ENCODE measurements at regions not wholly inside any gene's neighbourhood (a gene's known extent, or its start where the extent isn't known, plus 50 kb on each side); places are given as distances from the start of the nearest gene placed in this dataset.

- H3K27me3 ChIP-seq, result no peaks in the 10 kb centered on the region
- 74 to 81% methylated on average over 5 of the region's 5 CpGs for WGBS, 2 donors (ENCODE audit: low coverage in 1 of 2)
These were observed 440.3 kb upstream of the AADAT start for GRCh38 chr4:170529748-170530722.

GRCh38 chr4:170526471-170526870, 436.7 kb upstream of the AADAT start:
- Histone ChIP-seq H3K27ac (no peak overlapping the region), H3K4me1 (no peaks in the 10 kb centered on the region), H3K36me3 (no peaks in the 10 kb centered on the region), H3K27me3 (no peaks in the 10 kb centered on the region), H3K4me3 (no peak overlapping the region), H3K9me3 (no peaks in the 10 kb centered on the region)
- 33 to 53% methylated on average over 1 of the region's 1 CpG for WGBS, 2 donors (ENCODE audit: low coverage in 1 of 2)
- no peak for ATAC-seq
- TF ChIP-seq POLR2AphosphoS5 (IDR thresholded peaks at IDR 0.05), result no peak
- TF ChIP-seq EP300 (IDR thresholded peaks at IDR 0.05), result no peak

More at GRCh38 chr4:170529748-170530722, 440.3 kb upstream of the AADAT start:
- Histone ChIP-seq H3K4me1 (no peaks in the 10 kb centered on the region), H3K9me3 (no peaks in the 10 kb centered on the region), H3K4me3 (no peak overlapping the region), H3K27ac (no peak overlapping the region), H3K36me3 (no peaks in the 10 kb centered on the region)
- TF ChIP-seq CTCF (IDR thresholded peaks at IDR 0.05) (no peak), POLR2A (IDR thresholded peaks at IDR 0.05) (no peak), POLR2AphosphoS5 (IDR thresholded peaks at IDR 0.05) (no peak), EP300 (IDR thresholded peaks at IDR 0.05) (no peak)
- no peak for ATAC-seq

- H3K27ac ChIP-seq, result no peak overlapping the region
- WGBS, 2 donors (ENCODE audit: low coverage in 1 of 2), result 78 to 87% methylated on average over 5 of the region's 5 CpGs
- H3K27me3 ChIP-seq, result no peaks in the 10 kb centered on the region
- no peaks in the 10 kb centered on the region for H3K36me3 ChIP-seq
- ATAC-seq, result no peak
- TF ChIP-seq POLR2A (IDR thresholded peaks at IDR 0.05) (no peak), POLR2AphosphoS5 (IDR thresholded peaks at IDR 0.05) (no peak), EP300 (IDR thresholded peaks at IDR 0.05) (no peak), CTCF (IDR thresholded peaks at IDR 0.05) (no peak)
- no peak overlapping the region for H3K4me3 ChIP-seq
- H3K9me3 ChIP-seq, result no peaks in the 10 kb centered on the region
- no peaks in the 10 kb centered on the region for H3K4me1 ChIP-seq
These were observed 432.7 kb upstream of the AADAT start for GRCh38 chr4:170522427-170522970.

- no peak overlapping the region for H3K4me3 ChIP-seq
- TF ChIP-seq POLR2A (IDR thresholded peaks at IDR 0.05), result no peak
- no peak for TF ChIP-seq EP300 (IDR thresholded peaks at IDR 0.05)
- TF ChIP-seq CTCF (IDR thresholded peaks at IDR 0.05), result no peak
- TF ChIP-seq POLR2AphosphoS5 (IDR thresholded peaks at IDR 0.05), result no peak
- H3K4me1 ChIP-seq, result no peaks in the 10 kb centered on the region
- no peak for ATAC-seq
- H3K27ac ChIP-seq, result no peak overlapping the region
- H3K27me3 ChIP-seq, result no peaks in the 10 kb centered on the region
- 80 to 100% methylated on average over 1 of the region's 1 CpG for WGBS, 2 donors (ENCODE audit: low coverage in 1 of 2)
- H3K9me3 ChIP-seq, result peaks cover 0 to 9% (median 0%) of the 10 kb centered on the region in 3 donors
- no peaks in the 10 kb centered on the region for H3K36me3 ChIP-seq
These were observed 407.9 kb upstream of the AADAT start for GRCh38 chr4:170497689-170498088.

GRCh38 chr4:170497112-170497511, 407.4 kb upstream of the AADAT start:
- TF ChIP-seq POLR2AphosphoS5 (IDR thresholded peaks at IDR 0.05) (no peak), CTCF (IDR thresholded peaks at IDR 0.05) (no peak), EP300 (IDR thresholded peaks at IDR 0.05) (no peak), POLR2A (IDR thresholded peaks at IDR 0.05) (no peak)
- Histone ChIP-seq H3K36me3 (no peaks in the 10 kb centered on the region), H3K27me3 (no peaks in the 10 kb centered on the region), H3K4me3 (peak overlapping the region in 1 of 2 donors; percentile 29), H3K27ac (no peak overlapping the region), H3K4me1 (no peaks in the 10 kb centered on the region), H3K9me3 (peaks cover 0 to 9% (median 0%) of the 10 kb centered on the region in 3 donors)
- no peak for ATAC-seq
- WGBS, 2 donors (ENCODE audit: low coverage in 1 of 2), result 67 to 84% methylated on average over 12 of the region's 12 CpGs

Measured in gastroesophageal sphincter (tissue), 4 donors.